ENCODE measurements at regions not wholly inside any gene's neighbourhood (a gene's known extent, or its start where the extent isn't known, plus 50 kb on each side); places are given as distances from the start of the nearest gene placed in this dataset.

- TF ChIP-seq YY1 (IDR thresholded peaks at IDR 0.05; ENCODE audit: low read depth), result no peak
- no peak for TF ChIP-seq NFIC (IDR thresholded peaks at IDR 0.05)
- no peak for TF ChIP-seq ZBTB7A (IDR thresholded peaks at IDR 0.05; ENCODE audit: low read depth)
- no peak for TF ChIP-seq TCF12 (IDR thresholded peaks at IDR 0.05; ENCODE audit: low read depth)
- TF ChIP-seq FOXM1 (IDR thresholded peaks at IDR 0.05; ENCODE audit: borderline replicate concordance, low read depth), result no peak
- no peak for TF ChIP-seq CEBPB (IDR thresholded peaks at IDR 0.05)
- no peak for TF ChIP-seq MAX (IDR thresholded peaks at IDR 0.05)
- no peak for TF ChIP-seq USF1 (IDR thresholded peaks at IDR 0.05)
- no peak for TF ChIP-seq RAD21 (IDR thresholded peaks at IDR 0.05; ENCODE audit: low read depth)
- no peak for TF ChIP-seq CREB1 (IDR thresholded peaks at IDR 0.05; ENCODE audit: low read depth)
- TF ChIP-seq TEAD4 (IDR thresholded peaks at IDR 0.05), result no peak
- TF ChIP-seq TAF1 (IDR thresholded peaks at IDR 0.05; ENCODE audit: low read depth), result no peak
- no peak for TF ChIP-seq EGR1 (IDR thresholded peaks at IDR 0.05)
- TF ChIP-seq EP300 (IDR thresholded peaks at IDR 0.05; ENCODE audit: borderline replicate concordance), result no peak
- no peak for TF ChIP-seq REST (IDR thresholded peaks at IDR 0.05; ENCODE audit: low read depth)
These were observed 172.4 kb downstream of the CYLC2 start for GRCh38 chr9:103167530-103167929.

- TF ChIP-seq CREB1 (IDR thresholded peaks at IDR 0.05; ENCODE audit: low read depth) (no peak), RAD21 (IDR thresholded peaks at IDR 0.05; ENCODE audit: low read depth) (0 out of 2 replicates have a peak, but pooled peaks have one; percentile 7)
These were observed 173.1 kb downstream of the CYLC2 start for GRCh38 chr9:103168254-103168653.

GRCh38 chr9:103169798-103170197 lies 174.7 kb downstream of the CYLC2 start:
- TF ChIP-seq CREB1 (IDR thresholded peaks at IDR 0.05; ENCODE audit: low read depth), result no peak
- TF ChIP-seq MAX (IDR thresholded peaks at IDR 0.05), result no peak
- no peak for TF ChIP-seq TAF1 (IDR thresholded peaks at IDR 0.05; ENCODE audit: low read depth)
- no peak for TF ChIP-seq YY1 (IDR thresholded peaks at IDR 0.05; ENCODE audit: low read depth)
- no peak for TF ChIP-seq TEAD4 (IDR thresholded peaks at IDR 0.05)
- TF ChIP-seq TCF12 (IDR thresholded peaks at IDR 0.05; ENCODE audit: low read depth), result no peak
- TF ChIP-seq ZBTB7A (IDR thresholded peaks at IDR 0.05; ENCODE audit: low read depth), result no peak
- TF ChIP-seq NFIC (IDR thresholded peaks at IDR 0.05), result no peak
- no peak for TF ChIP-seq EGR1 (IDR thresholded peaks at IDR 0.05)
- TF ChIP-seq FOXM1 (IDR thresholded peaks at IDR 0.05; ENCODE audit: borderline replicate concordance, low read depth), result no peak
- no peak for TF ChIP-seq CEBPB (IDR thresholded peaks at IDR 0.05)
- no peak for TF ChIP-seq EP300 (IDR thresholded peaks at IDR 0.05; ENCODE audit: borderline replicate concordance)
- no peak for TF ChIP-seq USF1 (IDR thresholded peaks at IDR 0.05)
- TF ChIP-seq REST (IDR thresholded peaks at IDR 0.05; ENCODE audit: low read depth), result no peak
- TF ChIP-seq RAD21 (IDR thresholded peaks at IDR 0.05; ENCODE audit: low read depth), result no peak

GRCh38 chr9:103183701-103184171 lies 188.6 kb downstream of the CYLC2 start:
- no peak for TF ChIP-seq EP300 (IDR thresholded peaks at IDR 0.05; ENCODE audit: borderline replicate concordance)
- no peak for TF ChIP-seq FOXM1 (IDR thresholded peaks at IDR 0.05; ENCODE audit: borderline replicate concordance, low read depth)
- TF ChIP-seq NFIC (IDR thresholded peaks at IDR 0.05), result peak; percentile 65

GRCh38 chr9:103186959-103187358 lies 191.8 kb downstream of the CYLC2 start:
- no peak for TF ChIP-seq CREB1 (IDR thresholded peaks at IDR 0.05; ENCODE audit: low read depth)
- no peak for TF ChIP-seq RAD21 (IDR thresholded peaks at IDR 0.05; ENCODE audit: low read depth)
- TF ChIP-seq USF1 (IDR thresholded peaks at IDR 0.05), result no peak
- TF ChIP-seq TCF12 (IDR thresholded peaks at IDR 0.05; ENCODE audit: low read depth), result no peak
- no peak for TF ChIP-seq TAF1 (IDR thresholded peaks at IDR 0.05; ENCODE audit: low read depth)
- no peak for TF ChIP-seq TEAD4 (IDR thresholded peaks at IDR 0.05)
- TF ChIP-seq CEBPB (IDR thresholded peaks at IDR 0.05), result no peak
- TF ChIP-seq EGR1 (IDR thresholded peaks at IDR 0.05), result no peak

GRCh38 chr9:103188781-103189350 lies 193.7 kb downstream of the CYLC2 start:
- TF ChIP-seq TAF1 (IDR thresholded peaks at IDR 0.05; ENCODE audit: low read depth), result no peak
- TF ChIP-seq CEBPB (IDR thresholded peaks at IDR 0.05), result no peak
- no peak for TF ChIP-seq MAX (IDR thresholded peaks at IDR 0.05)
- TF ChIP-seq TCF12 (IDR thresholded peaks at IDR 0.05; ENCODE audit: low read depth), result no peak
